Lower leg skin (tissue), 4 donors: ENCODE measurements at regions not wholly inside any gene's neighbourhood (a gene's known extent, or its start where the extent isn't known, plus 50 kb on each side); places are given as distances from the start of the nearest gene placed in this dataset.
A peak's percentile ranks its signal among the peaks of the same experiment; 100 is the strongest.

Experiments used
- DNase-seq, 2 donors: peaks; one replicate each; pipeline ENCODE4 v3.0.0-alpha.2; 2019; ENCODE audit warnings: low spot score in 2 of 2
- H3K4me3 ChIP-seq: fragments of 200-600 bp; sonication (generic); 2 replicates; pipeline ENCODE4 v1.5.1; 2017; ENCODE audit warnings: mild to moderate bottlenecking, low read depth; ENCODE audit not compliant: poor library complexity, severe bottlenecking
- CTCF ChIP-seq, 3 donors: fragments of 450-650 bp; IDR thresholded peaks; one replicate each; pipeline ENCODE4 v1.5.1; 2016; ENCODE audit warnings: antibody characterized with exemption in 3 of 3, mild to moderate bottlenecking in 3 of 3, moderate library complexity in 2 of 3
- POLR2A ChIP-seq, 2 donors: fragments of 450-650 bp; IDR thresholded peaks; one replicate each; pipeline ENCODE4 v1.6.1; 2016 to 2017; ENCODE audit warnings: antibody characterized with exemption in 2 of 2, mild to moderate bottlenecking in 1 of 2, moderate library complexity in 1 of 2
- WGBS, 2 donors: methylation state at CpG; one replicate each; pipeline ENCODE4 v1.1.5; 2018; 5-methylcytosine and 5-hydroxymethylcytosine counted together
- intact Hi-C: fragments of 100-400 bp; cut with DNase I; formaldehyde crosslinking; loops from one replicate; pipeline ENCODE4 v1.15.0; 2023; ENCODE audit warnings: low total_unique reads

- H3K4me3 ChIP-seq, result no peak overlapping the region
- intact Hi-C loops, result no loop called here
- DNase-seq, result no peak
- TF ChIP-seq POLR2A (IDR thresholded peaks at IDR 0.05) (no peak), CTCF (IDR thresholded peaks at IDR 0.05) (no peak)
- WGBS, 2 donors, result 76 to 87% methylated on average over 4 of the region's 4 CpGs
Measured at GRCh38 chr9:1453636-1454035, 403.5 kb downstream of the DMRT2 start.

- H3K4me3 ChIP-seq, result no peak overlapping the region
- intact Hi-C loops, result no loop called here
- TF ChIP-seq CTCF (IDR thresholded peaks at IDR 0.05) (no peak), POLR2A (IDR thresholded peaks at IDR 0.05) (no peak)
- DNase-seq, result no peak
- 27 to 59% methylated on average over 1 of the region's 1 CpG for WGBS, 2 donors
Measured at GRCh38 chr9:1454211-1454610, 404.1 kb downstream of the DMRT2 start.

GRCh38 chr9:1454616-1455347 is 404.6 kb downstream of the DMRT2 start:
- TF ChIP-seq POLR2A (IDR thresholded peaks at IDR 0.05) (no peak), CTCF (IDR thresholded peaks at IDR 0.05) (no peak)
- no peak overlapping the region for H3K4me3 ChIP-seq
- WGBS, 2 donors, result 57 to 59% methylated on average over 7 of the region's 7 CpGs
- peak in 1 of 2 donors; percentile 38 for DNase-seq
- intact Hi-C loops, result no loop called here

- no peak for DNase-seq
- H3K4me3 ChIP-seq, result no peak overlapping the region
- intact Hi-C loops, result no loop called here
- whole genome bisulfite sequencing, 2 donors, result 71 to 72% methylated on average over 4 of the region's 4 CpGs
- no peak for TF ChIP-seq POLR2A (IDR thresholded peaks at IDR 0.05)
- no peak for TF ChIP-seq CTCF (IDR thresholded peaks at IDR 0.05)
Measured at GRCh38 chr9:1455766-1456165, 405.6 kb downstream of the DMRT2 start.

- no peak for DNase-seq
- no peak overlapping the region for H3K4me3 ChIP-seq
- TF ChIP-seq POLR2A (IDR thresholded peaks at IDR 0.05), result no peak
- TF ChIP-seq CTCF (IDR thresholded peaks at IDR 0.05), result no peak
- 82 to 96% methylated on average over 4 of the region's 4 CpGs for WGBS, 2 donors
- intact Hi-C loops, result no loop called here
Measured at GRCh38 chr9:1456301-1457024, 406.3 kb downstream of the DMRT2 start.
